Parathyroid adenoma (tissue), 2 donors: ENCODE measurements at regions not wholly inside any gene's neighbourhood (a gene's known extent, or its start where the extent isn't known, plus 50 kb on each side); places are given as distances from the start of the nearest gene placed in this dataset.
"Not testable (repeated sequence)": the region's sequence is repeated elsewhere in the genome, so short reads cannot be mapped to it uniquely, and the experiment has no call there.

Experiments used
- H2AFZ ChIP-seq: fragments of 300-600 bp; sonication (generic); one replicate; pipeline ENCODE4 v1.7.0; 2017; ENCODE audit warnings: antibody characterized with exemption, mild to moderate bottlenecking
- H3K27ac ChIP-seq: fragments of 300-600 bp; sonication (generic); one replicate; pipeline ENCODE4 v1.7.0; 2017
- H3K27me3 ChIP-seq: fragments of 300-600 bp; sonication (generic); one replicate; pipeline ENCODE4 v1.7.0; 2017; ENCODE audit warnings: low read length; ENCODE audit not compliant: control insufficient read depth, insufficient read depth
- H3K36me3 ChIP-seq: fragments of 300-600 bp; sonication (generic); one replicate; pipeline ENCODE4 v1.7.0; 2017; ENCODE audit warnings: low read length; ENCODE audit not compliant: control insufficient read depth, insufficient read depth
- H3K4me1 ChIP-seq: fragments of 300-600 bp; sonication (generic); one replicate; pipeline ENCODE4 v1.7.0; 2017; ENCODE audit warnings: control low read depth
- H3K4me2 ChIP-seq: fragments of 300-600 bp; sonication (generic); one replicate; pipeline ENCODE4 v1.7.0; 2017; ENCODE audit warnings: low read length
- H3K4me3 ChIP-seq: fragments of 300-600 bp; sonication (generic); one replicate; pipeline ENCODE4 v1.7.0; 2017; ENCODE audit warnings: low read depth, low read length
- H3K79me2 ChIP-seq: fragments of 300-600 bp; sonication (generic); one replicate; pipeline ENCODE4 v1.7.0; 2017; ENCODE audit warnings: control low read depth
- H3K9ac ChIP-seq: fragments of 300-600 bp; sonication (generic); one replicate; pipeline ENCODE4 v1.7.0; 2017; ENCODE audit warnings: mild to moderate bottlenecking
- H3K9me3 ChIP-seq: fragments of 300-600 bp; sonication (generic); one replicate; pipeline ENCODE4 v1.7.0; 2017; ENCODE audit warnings: low read length; ENCODE audit not compliant: control insufficient read depth
- TF ChIP-seq, protein P1 (sequence below): fragments of 300-600 bp; sonication (generic); IDR thresholded peaks from one replicate; pipeline ENCODE4 v1.7.0; 2017; ENCODE audit warnings: antibody characterized with exemption, mild to moderate bottlenecking
- donor health status: primary hyperparathyroidism.

DNA sequence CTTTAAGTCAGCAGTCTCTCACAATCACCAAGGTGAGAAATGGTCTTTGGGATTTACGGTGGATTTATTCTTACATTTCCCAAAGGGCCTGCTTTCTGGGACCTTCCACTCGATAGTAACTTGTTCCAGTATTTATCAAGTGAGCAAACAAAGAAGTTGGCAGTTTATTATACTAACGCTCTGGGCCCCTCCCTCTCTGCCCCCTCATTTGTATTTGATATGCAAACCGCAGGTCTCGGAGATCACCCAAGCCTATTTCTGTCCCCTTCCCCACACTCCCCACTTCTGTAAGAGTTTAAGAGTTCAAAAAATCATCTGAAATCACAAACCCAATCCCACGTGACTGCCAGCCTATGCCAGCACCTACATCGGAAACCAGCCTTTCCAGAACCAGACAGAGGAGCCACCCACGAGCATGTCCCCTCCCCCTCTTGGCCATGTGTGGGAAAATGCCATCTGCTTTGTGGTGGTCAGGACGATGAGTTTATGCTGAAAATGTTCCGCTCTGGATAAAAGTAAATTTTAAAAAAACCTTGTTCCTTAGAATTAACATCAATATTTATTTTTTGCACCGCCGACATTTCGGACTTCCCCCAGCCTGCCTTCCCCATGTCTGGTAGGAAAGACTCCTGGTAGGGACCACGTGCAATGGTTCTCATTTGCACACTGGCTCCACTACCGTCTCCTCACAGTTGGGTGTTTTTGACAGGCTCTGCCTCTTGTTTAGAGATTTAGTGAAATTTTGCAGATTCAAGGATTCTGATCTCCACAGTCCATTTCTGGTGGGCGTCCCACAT is 281.0 kb downstream of the TFAP2C start:
- H2AFZ ChIP-seq = no peak overlapping the region
- TF ChIP-seq, protein P1, sequence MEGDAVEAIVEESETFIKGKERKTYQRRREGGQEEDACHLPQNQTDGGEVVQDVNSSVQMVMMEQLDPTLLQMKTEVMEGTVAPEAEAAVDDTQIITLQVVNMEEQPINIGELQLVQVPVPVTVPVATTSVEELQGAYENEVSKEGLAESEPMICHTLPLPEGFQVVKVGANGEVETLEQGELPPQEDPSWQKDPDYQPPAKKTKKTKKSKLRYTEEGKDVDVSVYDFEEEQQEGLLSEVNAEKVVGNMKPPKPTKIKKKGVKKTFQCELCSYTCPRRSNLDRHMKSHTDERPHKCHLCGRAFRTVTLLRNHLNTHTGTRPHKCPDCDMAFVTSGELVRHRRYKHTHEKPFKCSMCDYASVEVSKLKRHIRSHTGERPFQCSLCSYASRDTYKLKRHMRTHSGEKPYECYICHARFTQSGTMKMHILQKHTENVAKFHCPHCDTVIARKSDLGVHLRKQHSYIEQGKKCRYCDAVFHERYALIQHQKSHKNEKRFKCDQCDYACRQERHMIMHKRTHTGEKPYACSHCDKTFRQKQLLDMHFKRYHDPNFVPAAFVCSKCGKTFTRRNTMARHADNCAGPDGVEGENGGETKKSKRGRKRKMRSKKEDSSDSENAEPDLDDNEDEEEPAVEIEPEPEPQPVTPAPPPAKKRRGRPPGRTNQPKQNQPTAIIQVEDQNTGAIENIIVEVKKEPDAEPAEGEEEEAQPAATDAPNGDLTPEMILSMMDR = no peak
- no peak overlapping the region for H3K27ac ChIP-seq
- H3K4me1 ChIP-seq = no peaks in the 10 kb centered on the region
- H3K4me2 ChIP-seq = no peak overlapping the region
- H3K9ac ChIP-seq = no peak overlapping the region
- H3K27me3 ChIP-seq = no peaks in the 10 kb centered on the region
- no peak overlapping the region for H3K4me3 ChIP-seq
- no peaks in the 10 kb centered on the region for H3K9me3 ChIP-seq
- no peaks in the 10 kb centered on the region for H3K36me3 ChIP-seq
- H3K79me2 ChIP-seq = no peaks in the 10 kb centered on the region

DNA sequence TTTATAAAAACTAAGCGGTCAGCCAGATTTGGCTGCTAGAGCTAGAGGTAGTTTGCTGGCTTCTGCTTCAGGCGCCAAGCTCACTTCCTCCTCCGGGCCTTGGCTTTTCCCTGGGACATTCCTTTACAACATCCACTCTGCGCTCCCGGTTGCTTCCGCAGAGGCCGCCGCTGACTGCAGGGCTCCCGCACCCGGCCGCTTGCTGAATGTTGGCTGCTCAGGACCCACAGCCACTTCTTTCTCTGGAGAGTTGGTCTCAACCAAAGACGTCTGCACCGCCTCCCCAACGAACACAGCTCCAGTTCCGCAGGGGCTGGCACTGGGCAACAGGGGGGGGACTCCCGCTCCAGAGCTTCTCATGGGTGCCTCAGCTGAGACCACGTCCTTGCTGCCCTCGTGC is 282.8 kb downstream of the TFAP2C start:
- H3K4me3 ChIP-seq = no peak overlapping the region
- no peak overlapping the region for H3K27ac ChIP-seq
- no peaks in the 10 kb centered on the region for H3K36me3 ChIP-seq
- H3K27me3 ChIP-seq = no peaks in the 10 kb centered on the region
- TF ChIP-seq, protein P1 = no peak
- H3K79me2 ChIP-seq = no peaks in the 10 kb centered on the region
- no peaks in the 10 kb centered on the region for H3K4me1 ChIP-seq
- no peak overlapping the region for H3K9ac ChIP-seq
- no peak overlapping the region for H3K4me2 ChIP-seq
- H3K9me3 ChIP-seq = no peaks in the 10 kb centered on the region
- H2AFZ ChIP-seq = no peak overlapping the region

DNA sequence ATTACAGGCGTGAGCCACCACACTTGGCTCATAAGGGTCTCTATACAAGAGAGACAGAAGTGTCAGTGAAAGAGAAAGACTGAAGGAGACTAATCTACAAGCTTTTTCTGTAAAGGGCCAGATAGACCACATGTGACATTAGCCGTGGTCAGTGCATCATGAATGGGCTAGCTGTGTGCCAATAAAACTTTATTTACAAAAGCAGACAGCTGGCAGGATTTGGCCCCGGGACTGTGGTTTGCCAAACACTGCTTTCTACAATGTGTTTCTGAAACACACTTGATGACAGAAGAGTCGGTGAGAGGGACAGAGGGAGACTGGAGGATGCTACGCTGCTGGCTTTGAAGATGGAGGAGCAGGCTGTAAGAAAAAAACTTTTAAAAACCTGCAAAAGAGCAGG is 285.4 kb downstream of the TFAP2C start:
- Histone ChIP-seq H3K79me2 (no peaks in the 10 kb centered on the region), H3K36me3 (no peaks in the 10 kb centered on the region), H3K9me3 (no peaks in the 10 kb centered on the region), H3K27me3 (no peaks in the 10 kb centered on the region), H3K4me1 (no peaks in the 10 kb centered on the region), H3K27ac (no peak overlapping the region), H3K4me3 (no peak overlapping the region), H3K4me2 (no peak overlapping the region), H3K9ac (no peak overlapping the region), H2AFZ (no peak overlapping the region)
- TF ChIP-seq, protein P1 = no peak

DNA sequence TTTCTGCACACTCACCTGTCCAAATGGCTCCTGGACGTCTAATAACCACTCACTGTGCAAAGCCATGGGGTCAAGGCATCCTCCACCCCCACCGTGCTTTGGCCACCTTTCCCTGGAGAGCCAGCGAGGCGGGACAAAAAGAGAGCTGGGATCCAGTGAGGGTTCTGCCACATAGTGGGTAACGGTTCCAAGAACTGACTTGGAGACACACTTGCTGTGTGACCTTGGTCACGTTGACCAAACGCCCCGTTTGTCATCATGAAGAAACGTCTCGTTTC is 287.2 kb downstream of the TFAP2C start:
- Histone ChIP-seq H3K4me1 (no peaks in the 10 kb centered on the region), H3K36me3 (no peaks in the 10 kb centered on the region), H3K79me2 (no peaks in the 10 kb centered on the region), H3K9me3 (no peaks in the 10 kb centered on the region), H3K27me3 (no peaks in the 10 kb centered on the region), H2AFZ (no peak overlapping the region), H3K4me2 (no peak overlapping the region), H3K9ac (no peak overlapping the region), H3K27ac (no peak overlapping the region), H3K4me3 (no peak overlapping the region)
- TF ChIP-seq, protein P1 = no peak

DNA sequence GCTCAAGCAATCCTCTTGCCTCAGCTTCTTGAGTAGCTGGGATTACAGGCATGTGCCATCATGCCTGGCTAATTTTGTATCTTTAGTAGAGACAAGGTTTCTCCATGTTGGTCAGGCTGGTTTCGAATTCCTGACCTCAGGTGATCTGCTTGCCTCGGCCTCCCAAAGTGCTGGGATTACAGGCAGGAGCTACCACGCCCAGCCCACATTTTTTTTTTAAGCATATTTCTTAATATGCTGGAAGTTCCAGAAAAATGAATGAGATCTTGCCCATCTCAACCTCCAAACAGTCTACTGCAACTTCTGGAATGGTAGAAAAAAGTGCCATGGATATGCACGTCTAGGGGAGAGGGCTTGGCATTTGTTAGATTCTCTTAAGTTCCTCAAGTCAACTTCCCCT is 290.9 kb downstream of the TFAP2C start:
- not testable (repeated sequence) for H3K79me2 ChIP-seq, H3K36me3 ChIP-seq, H3K27me3 ChIP-seq, H3K27ac ChIP-seq, H3K4me2 ChIP-seq, H3K4me3 ChIP-seq, H2AFZ ChIP-seq, H3K9ac ChIP-seq, H3K9me3 ChIP-seq, H3K4me1 ChIP-seq
